ENCODE measurements at regions not wholly inside any gene's neighbourhood (a gene's known extent, or its start where the extent isn't known, plus 50 kb on each side); places are given as distances from the start of the nearest gene placed in this dataset.

GRCh38 chr5:9766581-9766980 lies 136.4 kb upstream of the TAS2R1 start:
- CTCF ChIA-PET = interaction anchor here (1.0 kb wide), 3 partner anchors 8 to 17 kb away, joined by 3 read pairs; no protein-coding TSS in a partner anchor
- no peaks in the 10 kb centered on the region for H3K36me3 ChIP-seq (ENCODE audit: control insufficient read depth, insufficient read depth, low read length)
- H2BK20ac ChIP-seq (ENCODE audit: low read depth, low read length) = peak overlapping the region; percentile 81; the same call in 1 of the 2 replicates
- peak overlapping the region; percentile 36 for H2AFZ ChIP-seq (replicated peaks; ENCODE audit: low read length, poor library complexity)
- ATAC-seq (ENCODE audit: low read depth) (peak; percentile 87), DNase-seq (peak; percentile 81)
- H2BK15ac ChIP-seq (ENCODE audit: low read depth, low read length) = no peak overlapping the region; the same call in 2 of the 3 replicates
- no peaks in the 10 kb centered on the region for H3K27me3 ChIP-seq (ENCODE audit: control insufficient read depth, insufficient read depth, low read length)
- H3K4me2 ChIP-seq (ENCODE audit: low read depth, low read length) = no peak overlapping the region
- no peaks in the 10 kb centered on the region for H4K20me1 ChIP-seq (ENCODE audit: insufficient read depth, low read length)
- H4K8ac ChIP-seq (ENCODE audit: low read depth in 2 of 2, low read length in 2 of 2) = 0 out of 4 replicates have a peak overlapping the region, but pooled peaks of 1 of the 2 experiments have one; percentile 51
- H3K27ac ChIP-seq (ENCODE audit: insufficient read depth, low read length) = no peak overlapping the region
- H4K5ac ChIP-seq (ENCODE audit: low read depth, low read length) = no peak overlapping the region
- peaks cover 7% of the 10 kb centered on the region for H3K9me1 ChIP-seq (ENCODE audit: insufficient read depth, low read length)
- peak overlapping the region; percentile 36 for H2BK120ac ChIP-seq (ENCODE audit: low read depth, low read length)
- no peak overlapping the region for H4K91ac ChIP-seq (ENCODE audit: insufficient read depth, low read depth, low read length)
- H3K9me3 ChIP-seq (ENCODE audit: control insufficient read depth, insufficient read depth, low read length) = no peaks in the 10 kb centered on the region
- H3K79me1 ChIP-seq (ENCODE audit: low read depth in 1 of 2, low read length in 2 of 2) = no peaks in the 10 kb centered on the region
- TF ChIP-seq MXI1 (IDR thresholded peaks at IDR 0.05; ENCODE audit: borderline replicate concordance, low read depth, low read length) = no peak
- no peak for TF ChIP-seq NFE2L2 (IDR thresholded peaks at IDR 0.05; ENCODE audit: low read depth, low read length)
- TF ChIP-seq CTCF (conservative IDR thresholded peaks at IDR 0.05; ENCODE audit: low read depth, low read length) = peak; percentile 36
- TF ChIP-seq FOS (IDR thresholded peaks at IDR 0.05; ENCODE audit: low read depth, low read length) = peak; percentile 45; the same call in 1 of the 2 replicates
- no peak for TF ChIP-seq MAFK (IDR thresholded peaks at IDR 0.05; ENCODE audit: low read depth, low read length)
- TF ChIP-seq RAD21 (IDR thresholded peaks at IDR 0.05; ENCODE audit: low read length) = peak; percentile 59
- no peak overlapping the region for H2AK9ac ChIP-seq (replicated peaks; ENCODE audit: low read depth, low read length, poor library complexity)
- in situ Hi-C loops (cut with MboI; ENCODE audit: low sequenced_read_pairs) (no loop called here), dilution Hi-C loops (cut with HindIII; ENCODE audit: low sequenced_read_pairs, unreplicated experiment) (no loop called here), intact Hi-C loops (cut with micrococcal nuclease) (no loop called here)
- peaks cover 4% of the 10 kb centered on the region; the same call in 1 of the 2 replicates for H3K4me1 ChIP-seq (ENCODE audit: control insufficient read depth, insufficient read depth, low read length)
- no peak overlapping the region for H3K56ac ChIP-seq (ENCODE audit: extremely low read depth, insufficient read depth, low read length)
- no peak overlapping the region for H3K14ac ChIP-seq (replicated peaks; ENCODE audit: low read depth, low read length)
- H3K18ac ChIP-seq (ENCODE audit: low read depth, low read length) = peak overlapping the region; percentile 40; the same call in 1 of the 2 replicates
- H3K4ac ChIP-seq (ENCODE audit: low read depth, low read length) = no peak overlapping the region
- WGBS, 2 experiments (ENCODE audit: extremely low coverage in 2 of 2, insufficient read length in 1 of 2) = 88% methylated on average over 1 of the region's 3 CpGs; no CpG with 5 or more reads in 1 of the 2 experiments
- no peak overlapping the region for H3K4me3 ChIP-seq (ENCODE audit: insufficient read depth, low read depth, low read length)
- POLR2A ChIA-PET (ENCODE audit: unreplicated experiment) = no interaction called here
- no peak overlapping the region for H3K23ac ChIP-seq (ENCODE audit: low read depth, low read length)
- BruUV-seq (replicated peaks) = no TSS peak
- H2BK5ac ChIP-seq (ENCODE audit: low read depth, low read length, poor library complexity, severe bottlenecking) = no peak overlapping the region
- H2AK5ac ChIP-seq (ENCODE audit: low read depth, low read length) = peak overlapping the region; percentile 38; the same call in 1 of the 2 replicates
- H3K9ac ChIP-seq (ENCODE audit: low read depth, low read length) = no peak overlapping the region

Measured in IMR-90 (cell line).